KG1 (cell line): ENCODE measurements at regions not wholly inside any gene's neighbourhood (a gene's known extent, or its start where the extent isn't known, plus 50 kb on each side); places are given as distances from the start of the nearest gene placed in this dataset.
A peak's percentile ranks its signal among the peaks of the same experiment; 100 is the strongest.

Experiments used
- DNase-seq: peaks from one replicate; lab custom pipeline; 2025; lab: John Stamatoyannopoulos, UW

GRCh38 chr1:29900712-29901111 lies 664.4 kb downstream of the PTPRU start:
- DNase-seq: no peak

GRCh38 chr1:29900104-29900679 lies 663.9 kb downstream of the PTPRU start:
- no peak for DNase-seq

- DNase-seq: no peak
Observed at GRCh38 chr1:29896791-29897714, 660.7 kb downstream of the PTPRU start.

- DNase-seq: no peak
Observed at GRCh38 chr1:29896300-29896699, 660.0 kb downstream of the PTPRU start.

- no peak for DNase-seq
Observed at GRCh38 chr1:29895201-29895600, 658.9 kb downstream of the PTPRU start.

- no peak for DNase-seq
Observed at GRCh38 chr1:29894311-29894710, 658.0 kb downstream of the PTPRU start.

- no peak for DNase-seq
Observed at GRCh38 chr1:29893806-29894205, 657.5 kb downstream of the PTPRU start.

GRCh38 chr1:29893046-29893723 lies 656.9 kb downstream of the PTPRU start:
- no peak for DNase-seq

- no peak for DNase-seq
Observed at GRCh38 chr1:29892247-29892646, 655.9 kb downstream of the PTPRU start.

- DNase-seq: no peak
Observed at GRCh38 chr1:29890201-29890959, 654.1 kb downstream of the PTPRU start.

GRCh38 chr1:29889776-29890175 lies 653.5 kb downstream of the PTPRU start:
- no peak for DNase-seq

GRCh38 chr1:29884740-29885139 lies 648.4 kb downstream of the PTPRU start:
- DNase-seq: no peak

- DNase-seq: no peak
Observed at GRCh38 chr1:29883986-29884385, 647.7 kb downstream of the PTPRU start.

GRCh38 chr1:29883411-29883832 lies 647.1 kb downstream of the PTPRU start:
- no peak for DNase-seq

- DNase-seq: no peak
Observed at GRCh38 chr1:29880556-29880955, 644.2 kb downstream of the PTPRU start.

GRCh38 chr1:29879217-29879616 lies 642.9 kb downstream of the PTPRU start:
- no peak for DNase-seq

GRCh38 chr1:29878501-29878900 lies 642.2 kb downstream of the PTPRU start:
- no peak for DNase-seq

GRCh38 chr1:29876902-29877301 lies 640.6 kb downstream of the PTPRU start:
- no peak for DNase-seq

GRCh38 chr1:29876441-29876840 lies 640.1 kb downstream of the PTPRU start:
- no peak for DNase-seq

- DNase-seq: peak; percentile 36
Observed at GRCh38 chr1:29875557-29876028, 639.3 kb downstream of the PTPRU start.

- no peak for DNase-seq
Observed at GRCh38 chr1:29870621-29871020, 634.3 kb downstream of the PTPRU start.

GRCh38 chr1:29869802-29870201 lies 633.5 kb downstream of the PTPRU start:
- no peak for DNase-seq
